Erythroblast (primary cell): ENCODE measurements at regions not wholly inside any gene's neighbourhood (a gene's known extent, or its start where the extent isn't known, plus 50 kb on each side); places are given as distances from the start of the nearest gene placed in this dataset.

Source experiments
- GATA1 ChIP-seq: IDR thresholded peaks from 2 replicates; pipeline ENCODE4 v1.6.1; 2011; ENCODE audit warnings: low read depth, mild to moderate bottlenecking, control low read depth, low read length, moderate library complexity
- POLR2A ChIP-seq: IDR thresholded peaks from 2 replicates; pipeline ENCODE4 v1.6.1; 2011; ENCODE audit warnings: mild to moderate bottlenecking, low read length

DNA sequence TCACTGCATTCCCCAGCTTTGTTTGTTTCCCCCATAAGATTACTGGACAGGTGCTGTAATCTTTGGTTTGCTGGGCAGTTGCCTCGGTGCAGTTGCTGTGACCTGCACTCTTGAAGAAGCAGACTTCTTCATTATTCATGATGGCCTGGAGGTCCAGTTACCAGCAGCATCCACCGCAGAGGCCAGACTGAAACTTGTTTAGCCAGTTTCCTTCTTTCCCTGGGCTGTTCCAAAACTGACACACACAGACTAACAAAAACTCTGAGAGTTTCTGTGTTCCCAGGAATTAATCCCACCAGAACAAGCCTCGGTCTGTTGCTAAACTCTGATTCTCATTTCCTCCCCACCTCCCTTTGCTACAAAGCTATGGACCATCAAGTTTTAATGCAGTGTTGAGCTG, 144.1 kb downstream of the QRSL1 start:
- TF ChIP-seq POLR2A (no peak), GATA1 (no peak)
